ENCODE measurements at regions not wholly inside any gene's neighbourhood (a gene's known extent, or its start where the extent isn't known, plus 50 kb on each side); places are given as distances from the start of the nearest gene placed in this dataset.
"Not testable (repeated sequence)": the region's sequence is repeated elsewhere in the genome, so short reads cannot be mapped to it uniquely, and the experiment has no call there.

- not testable (repeated sequence) for H3K23ac ChIP-seq (ENCODE audit: low read length); H2BK120ac ChIP-seq (ENCODE audit: insufficient read depth, low read length, poor library complexity); H3K36me3 ChIP-seq (ENCODE audit: control insufficient read depth in 1 of 2, insufficient read depth in 2 of 2, low read length in 2 of 2); H4K91ac ChIP-seq (ENCODE audit: low read depth, low read length); H3K14ac ChIP-seq (ENCODE audit: low read length); H3K4me3 ChIP-seq (ENCODE audit: low read depth, low read length); H3K79me1 ChIP-seq (ENCODE audit: low read length); H3K18ac ChIP-seq (ENCODE audit: low read length); H4K8ac ChIP-seq (ENCODE audit: low read depth, low read length); H2BK12ac ChIP-seq (ENCODE audit: low read length); H2AFZ ChIP-seq (ENCODE audit: insufficient read depth, low read length, poor library complexity); H3K4me2 ChIP-seq (ENCODE audit: low read length); H3K4me1 ChIP-seq (ENCODE audit: control insufficient read depth in 1 of 2, insufficient read depth in 2 of 2, low read length in 2 of 2); H3K4ac ChIP-seq (ENCODE audit: low read depth, low read length); DNase-seq; H2AK5ac ChIP-seq (ENCODE audit: low read length); H3K9ac ChIP-seq (ENCODE audit: low read length); H3K79me2 ChIP-seq (ENCODE audit: control insufficient read depth, insufficient read depth, low read length, poor library complexity); H3K27ac ChIP-seq (ENCODE audit: low read depth, low read length); H4K12ac ChIP-seq (ENCODE audit: low read depth, low read length); H2BK5ac ChIP-seq (ENCODE audit: low read depth, low read length, poor library complexity); H3K27me3 ChIP-seq (ENCODE audit: insufficient read depth, low read length)
- H3K9me3 ChIP-seq (ENCODE audit: insufficient read depth, low read depth, low read length) = peaks cover 16% of the 10 kb centered on the region
- no CpG with 5 or more reads among the region's 7 CpGs for WGBS (ENCODE audit: extremely low coverage, insufficient coverage, insufficient read length)
Measured at GRCh38 chr12:131411827-131412226, 299.1 kb upstream of the SFSWAP start.

- H3K27me3 ChIP-seq (ENCODE audit: insufficient read depth, low read length) = no peaks in the 10 kb centered on the region
- H3K79me1 ChIP-seq (ENCODE audit: low read length) = no peaks in the 10 kb centered on the region
- H3K27ac ChIP-seq (ENCODE audit: low read depth, low read length) = no peak overlapping the region
- H3K4ac ChIP-seq (ENCODE audit: low read depth, low read length) = no peak overlapping the region
- H3K9me3 ChIP-seq (ENCODE audit: insufficient read depth, low read depth, low read length) = peaks cover 14% of the 10 kb centered on the region
- H4K91ac ChIP-seq (ENCODE audit: low read depth, low read length) = no peak overlapping the region
- no peaks in the 10 kb centered on the region for H3K79me2 ChIP-seq (ENCODE audit: control insufficient read depth, insufficient read depth, low read length, poor library complexity)
- no peak overlapping the region for H2AK5ac ChIP-seq (ENCODE audit: low read length)
- no peak overlapping the region for H3K18ac ChIP-seq (ENCODE audit: low read length)
- no peaks in the 10 kb centered on the region for H3K4me1 ChIP-seq (ENCODE audit: control insufficient read depth in 1 of 2, insufficient read depth in 2 of 2, low read length in 2 of 2)
- H2BK12ac ChIP-seq (ENCODE audit: low read length) = no peak overlapping the region
- no peak overlapping the region for H3K23ac ChIP-seq (ENCODE audit: low read length)
- no peak overlapping the region for H3K4me3 ChIP-seq (ENCODE audit: low read depth, low read length)
- no peak overlapping the region for H3K9ac ChIP-seq (ENCODE audit: low read length)
- no peak for DNase-seq
- H3K36me3 ChIP-seq (ENCODE audit: control insufficient read depth in 1 of 2, insufficient read depth in 2 of 2, low read length in 2 of 2) = no peaks in the 10 kb centered on the region
- H4K12ac ChIP-seq (ENCODE audit: low read depth, low read length) = no peak overlapping the region
- H2BK5ac ChIP-seq (ENCODE audit: low read depth, low read length, poor library complexity) = no peak overlapping the region
- H2BK120ac ChIP-seq (ENCODE audit: insufficient read depth, low read length, poor library complexity) = no peak overlapping the region
- no CpG with 5 or more reads among the region's 8 CpGs for WGBS (ENCODE audit: extremely low coverage, insufficient coverage, insufficient read length)
- no peak overlapping the region for H3K4me2 ChIP-seq (ENCODE audit: low read length)
- no peak overlapping the region for H4K8ac ChIP-seq (ENCODE audit: low read depth, low read length)
- no peak overlapping the region for H3K14ac ChIP-seq (ENCODE audit: low read length)
- no peak overlapping the region for H2AFZ ChIP-seq (ENCODE audit: insufficient read depth, low read length, poor library complexity)
Measured at GRCh38 chr12:131413006-131413405, 297.9 kb upstream of the SFSWAP start.

GRCh38 chr12:131413471-131413870 lies 297.4 kb upstream of the SFSWAP start:
- Histone ChIP-seq H3K4me2 (ENCODE audit: low read length) (no peak overlapping the region), H3K4me1 (ENCODE audit: control insufficient read depth in 1 of 2, insufficient read depth in 2 of 2, low read length in 2 of 2) (no peaks in the 10 kb centered on the region), H3K14ac (ENCODE audit: low read length) (no peak overlapping the region), H2AFZ (ENCODE audit: insufficient read depth, low read length, poor library complexity) (no peak overlapping the region), H2BK12ac (ENCODE audit: low read length) (no peak overlapping the region), H3K79me1 (ENCODE audit: low read length) (no peaks in the 10 kb centered on the region), H2BK120ac (ENCODE audit: insufficient read depth, low read length, poor library complexity) (no peak overlapping the region), H4K91ac (ENCODE audit: low read depth, low read length) (no peak overlapping the region), H3K4ac (ENCODE audit: low read depth, low read length) (no peak overlapping the region), H2AK5ac (ENCODE audit: low read length) (no peak overlapping the region), H3K4me3 (ENCODE audit: low read depth, low read length) (no peak overlapping the region), H4K12ac (ENCODE audit: low read depth, low read length) (no peak overlapping the region), H3K36me3 (ENCODE audit: control insufficient read depth in 1 of 2, insufficient read depth in 2 of 2, low read length in 2 of 2) (no peaks in the 10 kb centered on the region), H4K8ac (ENCODE audit: low read depth, low read length) (no peak overlapping the region), H3K18ac (ENCODE audit: low read length) (no peak overlapping the region), H3K27ac (ENCODE audit: low read depth, low read length) (no peak overlapping the region), H3K23ac (ENCODE audit: low read length) (no peak overlapping the region), H3K9ac (ENCODE audit: low read length) (no peak overlapping the region), H2BK5ac (ENCODE audit: low read depth, low read length, poor library complexity) (no peak overlapping the region), H3K9me3 (ENCODE audit: insufficient read depth, low read depth, low read length) (peaks cover 12% of the 10 kb centered on the region), H3K27me3 (ENCODE audit: insufficient read depth, low read length) (no peaks in the 10 kb centered on the region), H3K79me2 (ENCODE audit: control insufficient read depth, insufficient read depth, low read length, poor library complexity) (no peaks in the 10 kb centered on the region)
- peak in 1 of 2 donors; percentile 2 for DNase-seq
- WGBS (ENCODE audit: extremely low coverage, insufficient coverage, insufficient read length) = no CpG with 5 or more reads among the region's 12 CpGs

- WGBS (ENCODE audit: extremely low coverage, insufficient coverage, insufficient read length) = no CpG with 5 or more reads among the region's 20 CpGs
- H4K91ac ChIP-seq (ENCODE audit: low read depth, low read length); H3K79me2 ChIP-seq (ENCODE audit: control insufficient read depth, insufficient read depth, low read length, poor library complexity): not testable (repeated sequence)
Measured at GRCh38 chr12:131414155-131414922, 296.6 kb upstream of the SFSWAP start.

More at GRCh38 chr12:131414155-131414922, 296.6 kb upstream of the SFSWAP start:
- H3K9me3 ChIP-seq (ENCODE audit: insufficient read depth, low read depth, low read length) = peaks cover 15% of the 10 kb centered on the region
- not testable (repeated sequence) for H3K27ac ChIP-seq (ENCODE audit: low read depth, low read length); H3K4me3 ChIP-seq (ENCODE audit: low read depth, low read length); H3K4ac ChIP-seq (ENCODE audit: low read depth, low read length); H3K27me3 ChIP-seq (ENCODE audit: insufficient read depth, low read length); H3K18ac ChIP-seq (ENCODE audit: low read length); H3K4me2 ChIP-seq (ENCODE audit: low read length); H4K12ac ChIP-seq (ENCODE audit: low read depth, low read length); H2BK12ac ChIP-seq (ENCODE audit: low read length); H3K79me1 ChIP-seq (ENCODE audit: low read length); H3K9ac ChIP-seq (ENCODE audit: low read length); H2BK5ac ChIP-seq (ENCODE audit: low read depth, low read length, poor library complexity); H3K23ac ChIP-seq (ENCODE audit: low read length); H2AFZ ChIP-seq (ENCODE audit: insufficient read depth, low read length, poor library complexity); DNase-seq; H3K4me1 ChIP-seq (ENCODE audit: control insufficient read depth in 1 of 2, insufficient read depth in 2 of 2, low read length in 2 of 2); H3K14ac ChIP-seq (ENCODE audit: low read length); H4K8ac ChIP-seq (ENCODE audit: low read depth, low read length); H2BK120ac ChIP-seq (ENCODE audit: insufficient read depth, low read length, poor library complexity); H2AK5ac ChIP-seq (ENCODE audit: low read length); H3K36me3 ChIP-seq (ENCODE audit: control insufficient read depth in 1 of 2, insufficient read depth in 2 of 2, low read length in 2 of 2)

Data from trophoblast cell (in vitro differentiated cells and primary cell).